ENCODE measurements at regions not wholly inside any gene's neighbourhood (a gene's known extent, or its start where the extent isn't known, plus 50 kb on each side); places are given as distances from the start of the nearest gene placed in this dataset.

DNA sequence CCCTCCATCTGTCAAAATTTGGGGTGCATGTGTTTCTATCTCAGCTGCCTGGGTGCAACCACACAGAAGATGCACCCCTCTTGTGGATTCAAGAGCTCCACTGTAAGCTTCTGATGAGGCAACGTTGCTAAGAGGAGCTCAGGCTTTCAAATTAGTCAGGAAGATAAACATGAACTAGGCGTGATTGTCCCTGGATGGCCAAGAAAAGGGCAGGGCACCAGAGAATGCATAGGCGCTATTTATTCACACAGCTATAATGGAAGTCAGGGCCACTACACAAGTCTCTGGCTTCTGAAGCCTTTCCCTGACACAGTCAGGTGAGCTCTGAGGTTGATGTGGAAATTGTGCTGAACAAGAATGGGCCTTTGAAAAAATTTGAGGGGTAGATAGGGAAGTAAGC lies 1466.0 kb upstream of the CELF4 start:
- TF ChIP-seq, protein P1, sequence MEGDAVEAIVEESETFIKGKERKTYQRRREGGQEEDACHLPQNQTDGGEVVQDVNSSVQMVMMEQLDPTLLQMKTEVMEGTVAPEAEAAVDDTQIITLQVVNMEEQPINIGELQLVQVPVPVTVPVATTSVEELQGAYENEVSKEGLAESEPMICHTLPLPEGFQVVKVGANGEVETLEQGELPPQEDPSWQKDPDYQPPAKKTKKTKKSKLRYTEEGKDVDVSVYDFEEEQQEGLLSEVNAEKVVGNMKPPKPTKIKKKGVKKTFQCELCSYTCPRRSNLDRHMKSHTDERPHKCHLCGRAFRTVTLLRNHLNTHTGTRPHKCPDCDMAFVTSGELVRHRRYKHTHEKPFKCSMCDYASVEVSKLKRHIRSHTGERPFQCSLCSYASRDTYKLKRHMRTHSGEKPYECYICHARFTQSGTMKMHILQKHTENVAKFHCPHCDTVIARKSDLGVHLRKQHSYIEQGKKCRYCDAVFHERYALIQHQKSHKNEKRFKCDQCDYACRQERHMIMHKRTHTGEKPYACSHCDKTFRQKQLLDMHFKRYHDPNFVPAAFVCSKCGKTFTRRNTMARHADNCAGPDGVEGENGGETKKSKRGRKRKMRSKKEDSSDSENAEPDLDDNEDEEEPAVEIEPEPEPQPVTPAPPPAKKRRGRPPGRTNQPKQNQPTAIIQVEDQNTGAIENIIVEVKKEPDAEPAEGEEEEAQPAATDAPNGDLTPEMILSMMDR (IDR thresholded peaks at IDR 0.05; ENCODE audit: low read length), result no peak
- no peak for TF ChIP-seq EZH2 (IDR thresholded peaks at IDR 0.05; ENCODE audit: borderline replicate concordance, low read length)
